ENCODE measurements at regions not wholly inside any gene's neighbourhood (a gene's known extent, or its start where the extent isn't known, plus 50 kb on each side); places are given as distances from the start of the nearest gene placed in this dataset.

- TF ChIP-seq ZFX (IDR thresholded peaks at IDR 0.05): no peak
- TF ChIP-seq CTCF (conservative IDR thresholded peaks at IDR 0.05): no peak
- H3K27ac ChIP-seq: no peak overlapping the region
Measured at GRCh38 chr20:52016022-52016421, 175.6 kb downstream of the ZFP64 start.

GRCh38 chr20:52015155-52015554 is 176.4 kb downstream of the ZFP64 start:
- no peak overlapping the region for H3K27ac ChIP-seq
- TF ChIP-seq ZFX (IDR thresholded peaks at IDR 0.05) (no peak), CTCF (conservative IDR thresholded peaks at IDR 0.05) (no peak)

- H3K27ac ChIP-seq: no peak overlapping the region
- no peak for TF ChIP-seq ZFX (IDR thresholded peaks at IDR 0.05)
Measured at GRCh38 chr20:52012079-52012478, 179.5 kb downstream of the ZFP64 start.

- H3K27ac ChIP-seq: no peak overlapping the region
- no peak for TF ChIP-seq CTCF (conservative IDR thresholded peaks at IDR 0.05)
- no peak for TF ChIP-seq ZFX (IDR thresholded peaks at IDR 0.05)
Measured at GRCh38 chr20:52011093-52011492, 180.5 kb downstream of the ZFP64 start.

- no peak overlapping the region for H3K27ac ChIP-seq
- TF ChIP-seq ZFX (IDR thresholded peaks at IDR 0.05) (no peak), CTCF (conservative IDR thresholded peaks at IDR 0.05) (no peak)
Measured at GRCh38 chr20:52010541-52010940, 181.0 kb downstream of the ZFP64 start.

GRCh38 chr20:52008874-52009273 is 182.7 kb downstream of the ZFP64 start:
- no peak overlapping the region for H3K27ac ChIP-seq
- no peak for TF ChIP-seq CTCF (conservative IDR thresholded peaks at IDR 0.05)
- no peak for TF ChIP-seq ZFX (IDR thresholded peaks at IDR 0.05)

GRCh38 chr20:52004715-52005114 is 186.9 kb downstream of the ZFP64 start:
- TF ChIP-seq ZFX (IDR thresholded peaks at IDR 0.05) (no peak), CTCF (conservative IDR thresholded peaks at IDR 0.05) (no peak)
- H3K27ac ChIP-seq: no peak overlapping the region

GRCh38 chr20:52004018-52004417 is 187.6 kb downstream of the ZFP64 start:
- TF ChIP-seq CTCF (conservative IDR thresholded peaks at IDR 0.05) (no peak), ZFX (IDR thresholded peaks at IDR 0.05) (no peak)
- H3K27ac ChIP-seq: no peak overlapping the region

Measured in C4-2B (cell line).